GM12891 (cell line): ENCODE measurements at regions not wholly inside any gene's neighbourhood (a gene's known extent, or its start where the extent isn't known, plus 50 kb on each side); places are given as distances from the start of the nearest gene placed in this dataset.

ENCODE experiments used
- POLR2A ChIP-seq: IDR thresholded peaks from 2 replicates; pipeline ENCODE4 v1.6.1; 2011; ENCODE audit warnings: low read depth, low read length, control low read depth
- SPI1 ChIP-seq: IDR thresholded peaks from 2 replicates; pipeline ENCODE4 v1.6.1; 2011; ENCODE audit warnings: low read depth, low read length, control low read depth

DNA sequence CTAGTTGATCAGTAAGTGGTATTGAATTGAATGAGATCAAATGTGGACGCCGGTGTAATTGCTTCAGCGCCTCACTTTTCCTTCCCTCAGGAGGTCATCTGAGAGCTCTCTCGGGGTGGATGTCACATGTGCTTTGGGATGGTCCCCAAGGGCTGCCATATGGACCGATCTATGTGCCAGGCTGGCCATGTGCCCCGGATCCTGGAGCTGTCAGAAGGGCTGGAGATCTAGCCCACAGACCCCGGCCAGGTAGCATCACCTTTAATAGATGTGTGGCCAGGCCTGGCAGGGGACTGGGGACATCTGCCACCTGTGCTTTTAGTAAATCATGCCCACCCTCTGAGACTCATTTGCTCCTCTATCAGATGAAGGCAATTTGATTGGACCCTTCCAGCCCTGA, 95.3 kb upstream of the CRHR1 start:
- no peak for TF ChIP-seq POLR2A
- no peak for TF ChIP-seq SPI1
